Motor neuron (in vitro differentiated cells): ENCODE measurements at regions not wholly inside any gene's neighbourhood (a gene's known extent, or its start where the extent isn't known, plus 50 kb on each side); places are given as distances from the start of the nearest gene placed in this dataset.

Experiments
- ATAC-seq, 8 experiments: fragments of 200-7000 bp; cut with Tn5 transposase; replicated peaks in 6 of 8; 2 replicates each; pipeline ENCODE4 v1.8.0; 2021; ENCODE audit warnings: mild to moderate bottlenecking in 8 of 8, moderate library complexity in 8 of 8
- H3K27ac ChIP-seq, 2 donors: fragments of 250-450 bp; sonication (Bioruptor Pico); 2 replicates each; pipeline ENCODE4 v1.9.0; 2021; ENCODE audit warnings: antibody characterized with exemption in 2 of 2, mild to moderate bottlenecking in 2 of 2, moderate library complexity in 1 of 2
- H3K4me1 ChIP-seq, 2 donors: fragments of 250-450 bp; sonication (Bioruptor Pico); replicated peaks in 1 of 2; 2 replicates each; pipeline ENCODE4 v1.6.1; 2021; ENCODE audit warnings: antibody characterized with exemption in 2 of 2, mild to moderate bottlenecking in 2 of 2, moderate library complexity in 1 of 2
- H3K4me3 ChIP-seq, 5 donors: fragments of 250-450 bp; sonication (Bioruptor Pico); 2 replicates each; pipeline ENCODE4 v1.9.0; 2021; ENCODE audit warnings: antibody characterized with exemption in 5 of 5, mild to moderate bottlenecking in 5 of 5, moderate library complexity in 4 of 5
- WGBS, 10 experiments: fragments of 450-650 bp; shearing (Covaris generic); methylation state at CpG; one replicate each; pipeline ENCODE4 v1.0.0; 2022; 5-methylcytosine and 5-hydroxymethylcytosine counted together
- in situ Hi-C, 9 experiments: fragments of 400-800 bp; cut with MboI; loops; one replicate each; pipeline ENCODE4 v1.15.0; 2021; ENCODE audit warnings: low sequenced_read_pairs in 9 of 9, low pct_unique_long_range_greater_than_20kb in 2 of 9; ENCODE audit not compliant: unreplicated experiment in 9 of 9

DNA sequence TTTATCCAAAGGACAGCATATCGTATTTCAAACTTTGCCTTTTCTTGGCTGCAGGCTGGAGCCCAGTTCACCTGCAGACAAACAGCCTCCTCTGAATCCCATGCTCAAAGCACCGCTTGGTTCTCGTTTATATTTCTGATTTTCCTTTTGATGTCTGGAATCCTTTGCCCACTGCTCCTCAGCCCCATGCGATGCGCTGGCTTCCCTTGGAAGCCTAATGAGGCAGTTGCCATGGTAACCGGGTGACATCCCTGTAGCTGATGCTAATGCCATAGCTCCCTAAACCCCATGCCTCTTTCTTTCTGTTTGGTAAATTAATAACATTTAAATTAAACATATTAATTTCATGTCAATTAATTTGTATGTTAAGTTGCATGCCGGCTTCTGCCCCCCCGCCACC lies 327.1 kb downstream of the PRDM2 start:
- Histone ChIP-seq H3K4me1 (peaks cover 7 to 16% of the 10 kb centered on the region in 2 donors), H3K27ac (no peak overlapping the region), H3K4me3 (no peak overlapping the region)
- peak in 5 of 8 experiments; percentile 62 to 96 (median 79) for ATAC-seq
- in situ Hi-C loops, result no loop called here
- WGBS, 10 experiments, result 24 to 84% (median 49%) methylated on average over 5 to 8 of the region's 8 CpGs

DNA sequence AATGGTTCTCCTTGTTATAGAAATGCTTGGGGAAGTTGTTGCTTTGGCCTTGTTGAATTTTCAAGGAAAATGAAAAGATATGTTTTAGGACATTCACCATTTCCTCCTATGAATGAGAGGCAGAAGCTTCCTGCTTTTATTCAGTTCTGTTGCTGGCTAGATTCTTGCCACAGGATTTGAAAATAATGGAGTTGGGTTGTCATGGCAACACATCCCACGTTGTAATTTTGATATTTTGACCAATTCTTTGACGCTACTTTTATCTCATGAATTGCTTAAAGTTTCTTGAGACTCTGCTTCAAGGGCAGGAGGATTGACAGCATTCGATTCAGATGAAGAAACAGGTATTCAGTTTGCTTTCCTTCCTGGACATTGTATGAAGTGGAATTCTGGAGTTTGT lies 331.5 kb downstream of the PRDM2 start:
- Histone ChIP-seq H3K27ac (no peak overlapping the region), H3K4me3 (no peak overlapping the region), H3K4me1 (peaks cover 7 to 16% of the 10 kb centered on the region in 2 donors)
- no peak for ATAC-seq
- WGBS, 10 experiments, result 14 to 71% (median 40%) methylated on average over 2 to 3 of the region's 3 CpGs; no CpG with 5 or more reads in 1 of the 10 experiments
- in situ Hi-C loops, result no loop called here

DNA sequence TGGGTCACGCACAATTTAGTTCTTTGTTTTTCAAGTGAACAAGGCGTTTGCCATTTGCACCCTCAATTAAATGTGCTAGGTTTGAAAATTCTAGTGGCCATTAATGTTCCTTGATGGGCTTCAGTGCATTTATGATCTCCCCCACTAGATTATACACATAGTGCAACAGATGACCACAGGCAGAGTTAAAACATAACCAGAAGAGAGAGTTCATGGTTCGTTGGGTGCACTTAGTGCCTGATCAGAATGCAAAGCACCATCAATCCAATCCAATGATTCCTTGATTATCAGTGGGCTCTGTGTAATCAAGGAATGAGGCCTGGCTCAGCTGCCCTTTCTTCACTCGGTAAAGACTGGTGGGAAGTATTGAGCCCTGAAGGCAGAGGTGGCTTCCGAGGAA lies 334.5 kb downstream of the PRDM2 start:
- H3K4me1 ChIP-seq, result peaks cover 0 to 14% of the 10 kb centered on the region in 2 donors
- ATAC-seq, result no peak
- in situ Hi-C loops, result no loop called here
- H3K27ac ChIP-seq, result no peak overlapping the region
- 58 to 100% (median 81%) methylated on average over 1 to 5 of the region's 5 CpGs for WGBS, 10 experiments
- no peak overlapping the region for H3K4me3 ChIP-seq

DNA sequence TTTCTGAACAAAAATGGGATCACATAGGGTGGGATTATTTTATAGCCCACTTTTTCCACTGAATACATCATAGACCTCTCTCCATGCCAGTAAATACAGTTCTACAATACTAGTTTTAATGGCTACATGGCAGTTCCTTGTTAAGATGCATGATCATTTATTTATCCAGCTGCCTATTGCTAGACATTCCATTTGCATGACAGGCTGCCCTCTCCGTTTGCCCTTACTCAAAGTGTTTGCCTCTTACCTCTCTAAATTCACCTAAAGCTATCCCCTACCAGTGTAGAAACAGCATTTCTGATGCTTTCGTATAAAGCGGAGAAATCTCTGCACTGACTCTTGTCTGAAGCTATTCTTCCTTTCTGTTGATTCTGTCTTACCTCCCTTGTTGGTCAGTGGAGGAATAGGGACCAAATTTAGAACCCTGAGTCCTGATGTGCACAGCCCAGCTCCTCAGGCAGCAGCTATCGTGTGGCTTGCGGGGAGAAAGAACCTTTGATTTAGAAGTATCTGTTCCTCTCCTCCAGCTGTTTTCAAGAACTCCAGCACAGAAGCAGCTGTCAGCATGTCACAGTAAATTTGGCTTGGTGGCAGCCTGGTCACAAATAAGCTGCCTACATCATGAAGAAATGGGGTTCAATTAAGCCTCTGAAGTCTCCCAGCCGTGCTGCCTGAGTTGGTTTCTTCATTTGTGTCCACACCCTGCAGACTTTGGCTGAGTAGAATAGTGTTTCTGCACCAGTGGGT lies 337.3 kb downstream of the PRDM2 start:
- 20 to 94% (median 63%) methylated on average over 2 to 6 of the region's 6 CpGs; no CpG with 5 or more reads in 1 of the 10 experiments for WGBS, 10 experiments
- no peak overlapping the region for H3K4me3 ChIP-seq
- no peak overlapping the region for H3K27ac ChIP-seq
- peak in 1 of 8 experiments; percentile 41 for ATAC-seq
- in situ Hi-C loops, result no loop called here
- peaks cover 9 to 19% of the 10 kb centered on the region in 2 donors for H3K4me1 ChIP-seq

DNA sequence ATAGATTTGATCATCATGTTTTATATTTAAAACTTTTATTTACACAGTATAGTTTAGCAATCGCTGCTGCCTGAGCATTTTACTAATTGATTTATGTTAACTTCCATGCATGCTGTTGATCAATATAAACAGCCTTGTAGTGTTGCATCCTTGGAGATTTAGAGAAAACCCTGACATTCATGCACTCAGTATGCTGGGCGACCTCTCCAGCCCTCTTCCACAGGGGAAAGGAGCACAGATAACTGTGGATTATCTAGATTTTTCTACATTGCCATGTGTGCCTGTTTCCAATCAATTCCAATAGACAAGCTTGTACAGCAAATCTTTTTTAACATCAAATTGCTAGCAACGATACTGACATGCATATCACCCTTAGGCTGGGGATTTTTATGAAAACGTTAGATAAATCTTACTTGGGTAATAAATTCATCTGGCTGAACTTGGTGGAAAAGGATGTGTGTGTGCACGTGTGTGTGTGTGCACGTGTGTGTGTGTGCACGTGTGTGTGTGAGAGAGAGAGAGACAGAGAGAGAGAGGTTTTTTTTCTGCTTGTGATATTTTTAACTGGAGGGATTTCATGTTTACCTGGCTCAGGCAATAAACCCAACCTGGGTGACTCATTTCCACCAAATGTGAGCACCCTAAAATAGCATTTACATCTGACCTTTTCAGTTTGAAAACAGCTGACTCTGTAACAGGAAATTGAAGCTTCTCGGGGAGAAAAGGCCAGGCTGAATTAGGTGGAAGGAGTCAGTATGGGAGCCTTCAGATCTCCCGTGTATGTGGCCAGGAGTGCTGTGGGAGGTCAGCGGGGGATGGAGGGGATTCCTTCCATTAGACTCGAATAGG lies 339.8 kb downstream of the PRDM2 start:
- in situ Hi-C loops, result no loop called here
- ATAC-seq, result peak in 3 of 8 experiments; percentile 47 to 85 (median 54)
- peak overlapping the region; percentile 15 to 28 for H3K27ac ChIP-seq
- peaks cover 9 to 19% of the 10 kb centered on the region in 2 donors for H3K4me1 ChIP-seq
- H3K4me3 ChIP-seq, result no peak overlapping the region
- 0 to 67% (median 55%) methylated on average over 2 to 11 of the region's 11 CpGs; no CpG with 5 or more reads in 1 of the 10 experiments for WGBS, 10 experiments

DNA sequence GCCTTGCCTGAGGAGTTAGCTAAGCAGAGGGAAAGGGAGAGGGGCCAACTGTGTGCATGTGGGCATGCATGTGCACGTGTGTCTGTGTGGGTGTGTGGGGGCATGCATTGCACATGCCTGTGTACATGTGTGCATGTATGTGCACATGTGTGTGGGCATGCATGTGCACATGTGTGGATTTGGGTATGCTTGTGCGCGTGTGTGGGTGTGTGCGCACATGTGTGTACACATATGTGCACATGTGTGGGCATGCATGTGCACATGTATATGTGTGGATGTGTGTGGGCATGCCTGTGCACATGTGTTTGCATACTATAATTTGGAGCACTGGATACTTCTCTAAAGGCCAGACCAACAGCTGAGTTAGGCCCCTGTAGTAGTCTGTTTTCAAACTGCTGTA lies 350.0 kb downstream of the PRDM2 start:
- Histone ChIP-seq H3K4me1 (no peaks in the 10 kb centered on the region), H3K4me3 (no peak overlapping the region), H3K27ac (no peak overlapping the region)
- in situ Hi-C loops, result no loop called here
- ATAC-seq, result no peak
- WGBS, 10 experiments, result 55 to 66% (median 60%) methylated on average over 1 to 4 of the region's 4 CpGs; no CpG with 5 or more reads in 7 of the 10 experiments

DNA sequence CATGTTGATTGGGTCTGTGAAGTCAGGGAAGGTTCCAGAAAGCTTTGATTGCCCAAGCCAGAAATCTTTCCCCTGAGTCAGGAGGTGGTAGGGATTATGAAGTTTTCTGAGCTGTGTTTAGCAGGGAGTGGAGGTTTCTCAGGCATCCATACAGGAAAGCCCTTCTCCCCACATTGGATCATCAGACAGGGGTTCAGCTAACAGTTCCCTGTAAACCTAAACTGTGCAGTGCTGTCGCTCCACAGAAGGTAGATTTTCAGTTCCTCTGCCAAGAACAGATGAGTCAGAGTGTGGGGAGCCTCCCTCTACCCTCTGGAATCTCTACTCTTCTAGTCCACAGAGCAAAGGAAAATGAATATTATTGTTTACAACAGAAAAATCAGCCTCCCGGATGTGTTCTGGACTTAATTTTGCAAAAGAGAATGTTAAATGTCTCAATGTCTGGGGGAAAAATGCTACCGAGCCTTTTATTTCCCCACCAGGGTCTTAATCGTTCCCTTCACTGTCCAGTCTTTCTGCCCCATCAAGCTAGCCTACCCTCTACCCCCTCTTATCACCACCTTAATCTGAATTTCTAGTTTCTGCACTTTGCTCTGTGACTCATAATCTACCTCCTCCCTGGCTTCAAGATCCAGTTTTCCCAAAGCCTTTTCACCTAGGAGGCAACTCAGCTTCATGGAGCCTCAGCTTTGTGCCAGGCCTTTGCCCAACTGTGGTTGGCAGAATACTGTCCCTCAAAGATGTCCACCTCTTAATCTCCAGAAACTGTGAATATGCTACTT lies 355.6 kb downstream of the PRDM2 start:
- H3K4me1 ChIP-seq, result no peaks in the 10 kb centered on the region
- H3K4me3 ChIP-seq, result no peak overlapping the region
- no peak overlapping the region for H3K27ac ChIP-seq
- 4 to 84% (median 67%) methylated on average over 1 to 4 of the region's 4 CpGs; no CpG with 5 or more reads in 1 of the 10 experiments for WGBS, 10 experiments
- ATAC-seq, result peak in 3 of 8 experiments; percentile 60 to 97 (median 97)
- in situ Hi-C loops, result no loop called here

DNA sequence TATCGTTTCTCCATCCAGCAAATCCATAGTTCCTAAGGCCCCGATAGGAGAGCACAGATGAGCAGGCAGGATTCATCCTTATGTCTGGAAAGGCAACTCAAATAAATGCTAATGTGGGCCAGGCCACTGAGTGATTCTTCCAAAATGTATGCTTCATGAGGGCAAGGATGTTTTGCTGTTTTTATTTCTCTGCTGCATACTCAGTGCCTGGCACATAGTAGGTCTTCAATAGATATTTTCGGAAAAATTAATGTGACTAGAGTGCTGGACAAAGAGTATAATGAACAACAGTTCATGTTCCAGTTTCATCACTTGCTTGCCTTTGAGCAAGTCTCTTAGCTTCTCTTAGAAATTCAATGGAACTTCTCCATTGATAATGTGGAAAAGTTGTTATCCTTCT lies 357.7 kb downstream of the PRDM2 start:
- 43 to 96% (median 77%) methylated on average over 1 to 3 of the region's 3 CpGs for WGBS, 10 experiments
- Histone ChIP-seq H3K27ac (no peak overlapping the region), H3K4me1 (peaks cover 3 to 9% of the 10 kb centered on the region in 2 donors), H3K4me3 (no peak overlapping the region)
- ATAC-seq, result no peak
- in situ Hi-C loops, result no loop called here

DNA sequence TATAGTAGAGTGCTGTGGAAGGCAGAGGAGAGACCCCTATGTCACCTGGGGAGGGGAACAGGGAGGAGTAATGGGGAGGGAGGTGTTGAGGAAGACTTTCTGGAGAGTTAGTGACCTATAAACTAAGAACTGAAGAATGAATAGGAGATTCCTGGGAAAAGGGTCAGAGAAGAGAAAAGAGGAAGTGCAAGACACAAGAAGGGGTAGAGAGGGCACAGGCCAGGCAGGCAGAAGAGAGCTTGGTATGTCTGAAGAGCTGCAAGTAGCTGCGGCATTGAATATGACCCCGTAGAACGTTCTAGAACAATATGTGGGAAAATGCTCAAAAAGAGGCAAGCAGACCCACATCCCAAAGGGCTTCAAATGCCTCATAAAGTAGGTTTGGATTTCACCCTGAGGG lies 361.2 kb downstream of the PRDM2 start:
- no peak overlapping the region for H3K4me3 ChIP-seq
- ATAC-seq, result no peak
- no peak overlapping the region for H3K27ac ChIP-seq
- H3K4me1 ChIP-seq, result peaks cover 3 to 31% of the 10 kb centered on the region in 2 donors
- in situ Hi-C loops, result no loop called here
- WGBS, 10 experiments, result 50 to 100% (median 88%) methylated on average over 1 to 3 of the region's 3 CpGs; no CpG with 5 or more reads in 2 of the 10 experiments

DNA sequence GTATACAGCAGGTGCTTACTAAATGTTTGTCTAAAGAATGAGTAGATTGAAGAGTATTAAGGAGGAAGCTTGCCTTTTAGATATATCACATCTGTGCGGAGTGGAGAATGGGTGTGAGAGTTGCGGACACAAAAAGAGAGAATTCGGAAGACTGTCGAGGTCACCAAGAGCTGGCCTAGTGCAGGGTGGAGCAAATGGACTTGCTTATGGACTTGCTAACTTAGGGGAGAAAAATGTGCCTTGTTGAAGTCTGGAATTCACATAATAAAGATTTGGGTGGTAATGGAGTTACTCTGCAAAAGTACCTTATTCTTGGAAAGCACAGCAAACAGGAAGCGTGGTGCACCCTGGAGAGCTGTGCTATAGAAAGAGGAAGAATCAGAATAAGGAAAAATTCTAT lies 361.7 kb downstream of the PRDM2 start:
- WGBS, 10 experiments, result 43 to 98% (median 93%) methylated on average over 1 to 5 of the region's 5 CpGs; no CpG with 5 or more reads in 2 of the 10 experiments
- no peak overlapping the region for H3K4me3 ChIP-seq
- in situ Hi-C loops, result no loop called here
- H3K4me1 ChIP-seq, result peaks cover 3 to 31% of the 10 kb centered on the region in 2 donors
- peak in 2 of 8 experiments; percentile 52 to 61 for ATAC-seq
- H3K27ac ChIP-seq, result no peak overlapping the region

DNA sequence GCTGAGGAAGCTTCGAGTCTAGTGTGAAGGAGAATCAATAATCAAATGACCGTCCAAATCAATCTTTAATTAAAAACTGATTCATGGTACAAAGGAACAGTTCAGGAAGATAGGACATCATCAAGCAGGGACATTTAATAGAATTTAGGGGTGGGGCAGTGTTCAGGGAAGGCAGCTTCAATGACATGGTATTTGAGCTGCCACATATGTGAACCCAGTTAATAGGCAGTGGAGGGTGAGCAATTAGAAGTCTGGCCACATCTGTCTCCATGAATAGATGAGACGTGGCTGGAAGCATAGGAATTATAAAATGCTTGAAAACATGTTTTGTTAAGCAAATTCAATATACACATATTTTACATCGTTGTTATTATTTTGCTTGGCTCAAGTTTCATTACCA lies 362.7 kb downstream of the PRDM2 start:
- peak in 5 of 8 experiments; percentile 11 to 83 (median 51) for ATAC-seq

DNA sequence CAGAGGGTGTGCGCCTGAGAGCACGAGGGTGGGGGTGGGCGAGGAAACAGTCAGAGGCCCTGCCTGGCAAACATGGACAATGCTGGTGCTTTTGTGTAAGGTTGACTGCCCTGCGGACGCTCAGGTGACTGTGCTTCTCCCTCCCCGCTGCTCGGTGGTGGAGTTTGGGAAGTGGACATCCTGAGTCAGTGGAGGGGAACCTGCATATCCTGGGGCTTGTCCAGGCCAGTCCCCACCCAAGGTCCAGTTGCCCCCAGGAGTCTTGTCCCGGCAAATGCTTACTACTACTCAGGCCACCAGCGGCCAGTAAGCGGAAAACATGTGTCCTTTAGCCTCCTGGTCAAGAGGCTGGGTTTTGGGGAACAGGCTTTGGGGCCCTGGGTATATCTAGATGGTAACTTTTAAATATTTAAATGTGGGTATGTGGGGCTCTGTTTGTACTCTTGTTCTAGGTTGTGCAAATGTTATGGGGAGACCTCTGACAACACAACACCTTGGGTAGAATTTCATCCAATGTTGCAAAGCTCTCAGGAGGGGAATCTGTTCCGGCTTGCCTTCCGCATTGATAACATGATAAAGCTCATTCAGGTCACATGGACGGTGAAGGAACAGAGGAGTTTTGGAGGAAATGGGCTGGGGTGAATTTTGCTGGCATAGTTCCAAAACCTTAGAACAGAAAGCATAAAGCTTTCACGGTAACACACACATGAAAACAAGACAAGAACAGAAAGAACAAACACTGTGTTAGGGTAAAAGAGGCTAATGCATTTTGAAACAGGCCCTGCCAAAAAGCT lies 364.9 kb downstream of the PRDM2 start:
- ATAC-seq, result no peak
- in situ Hi-C loops, result no loop called here
- no peak overlapping the region for H3K27ac ChIP-seq
- WGBS, 10 experiments, result 38 to 100% (median 83%) methylated on average over 2 to 9 of the region's 14 CpGs; no CpG with 5 or more reads in 3 of the 10 experiments
- H3K4me1 ChIP-seq, result peaks cover 3 to 31% of the 10 kb centered on the region in 2 donors
- no peak overlapping the region for H3K4me3 ChIP-seq

More for the DNA sequence above, 362.7 kb downstream of the PRDM2 start:
- WGBS, 10 experiments, result 0 to 86% (median 47%) methylated on average over 1 to 4 of the region's 4 CpGs; no CpG with 5 or more reads in 1 of the 10 experiments
- Histone ChIP-seq H3K4me1 (peaks cover 3 to 31% of the 10 kb centered on the region in 2 donors), H3K27ac (no peak overlapping the region), H3K4me3 (no peak overlapping the region)
- in situ Hi-C loops, result no loop called here
